Activated T-cell treated with anti-CD3 and anti-CD28 coated beads, Interleukin-2, amount 50 U/mL, for 48 hours (primary cell): ENCODE measurements at regions not wholly inside any gene's neighbourhood (a gene's known extent, or its start where the extent isn't known, plus 50 kb on each side); places are given as distances from the start of the nearest gene placed in this dataset.

ENCODE experiments used
- DNase-seq, 2 experiments: peaks; one replicate each; pipeline ENCODE4 v3.0.0-alpha.2; 2020

- DNase-seq: no peak
Measured at GRCh38 chr14:95034788-95035187, 122.5 kb downstream of the DICER1 start.

GRCh38 chr14:95033682-95034632 is 123.4 kb downstream of the DICER1 start:
- no peak for DNase-seq

GRCh38 chr14:95033031-95033430 is 124.3 kb downstream of the DICER1 start:
- DNase-seq: no peak

GRCh38 chr14:95026851-95027463 is 130.4 kb downstream of the DICER1 start:
- no peak for DNase-seq

GRCh38 chr14:95025941-95026340 is 131.4 kb downstream of the DICER1 start:
- no peak for DNase-seq

- no peak for DNase-seq
Measured at GRCh38 chr14:95025218-95025617, 132.1 kb downstream of the DICER1 start.

GRCh38 chr14:95024380-95024779 is 132.9 kb downstream of the DICER1 start:
- no peak for DNase-seq

GRCh38 chr14:95023886-95024285 is 133.4 kb downstream of the DICER1 start:
- no peak for DNase-seq

GRCh38 chr14:95023115-95023514 is 134.2 kb downstream of the DICER1 start:
- DNase-seq: no peak

GRCh38 chr14:95021588-95021987 is 135.7 kb downstream of the DICER1 start:
- DNase-seq: no peak

- DNase-seq: no peak
Measured at GRCh38 chr14:95018821-95019220, 138.5 kb downstream of the DICER1 start.

- DNase-seq: no peak
Measured at GRCh38 chr14:95015046-95015445, 142.3 kb downstream of the DICER1 start.

GRCh38 chr14:95014036-95014435 is 143.3 kb downstream of the DICER1 start:
- DNase-seq: no peak

GRCh38 chr14:95011445-95012006 is 145.8 kb downstream of the DICER1 start:
- no peak for DNase-seq

- DNase-seq: no peak
Measured at GRCh38 chr14:95008445-95009217, 148.7 kb downstream of the DICER1 start.

GRCh38 chr14:95007921-95008320 is 149.4 kb downstream of the DICER1 start:
- no peak for DNase-seq

GRCh38 chr14:95006479-95006878 is 150.8 kb downstream of the DICER1 start:
- no peak for DNase-seq

GRCh38 chr14:95006051-95006450 is 151.3 kb downstream of the DICER1 start:
- no peak for DNase-seq

GRCh38 chr14:95003099-95003960 is 154.0 kb downstream of the DICER1 start:
- DNase-seq: no peak

- DNase-seq: no peak
Measured at GRCh38 chr14:94998685-94999084, 158.6 kb downstream of the DICER1 start.

GRCh38 chr14:94998110-94998509 is 159.2 kb downstream of the DICER1 start:
- no peak for DNase-seq

- no peak for DNase-seq
Measured at GRCh38 chr14:94995551-94995950, 161.8 kb downstream of the DICER1 start.
